Keratinocyte (primary cell): ENCODE measurements at regions not wholly inside any gene's neighbourhood (a gene's known extent, or its start where the extent isn't known, plus 50 kb on each side); places are given as distances from the start of the nearest gene placed in this dataset.

Experiments
- EZH2 ChIP-seq: IDR thresholded peaks from one replicate; pipeline ENCODE4 v1.6.1; 2012; ENCODE audit warnings: inconsistent platforms, mild to moderate bottlenecking, low read length, moderate library complexity
- TF ChIP-seq, protein P1 (sequence below), 3 experiments: IDR thresholded peaks in 1 of 3; conservative IDR thresholded peaks in 1 of 3; optimal IDR thresholded peaks in 1 of 3; 2 replicates in 2 of 3; 3 replicates in 1 of 3; pipeline versions ENCODE3 to v1.5.1; 2011; ENCODE audit warnings: low read length in 3 of 3, mild to moderate bottlenecking in 3 of 3, moderate library complexity in 2 of 3, control low read depth in 1 of 3, inconsistent platforms in 1 of 3; ENCODE audit not compliant: insufficient read depth in 2 of 3; ENCODE audit errors: extremely low read depth in 1 of 3

DNA sequence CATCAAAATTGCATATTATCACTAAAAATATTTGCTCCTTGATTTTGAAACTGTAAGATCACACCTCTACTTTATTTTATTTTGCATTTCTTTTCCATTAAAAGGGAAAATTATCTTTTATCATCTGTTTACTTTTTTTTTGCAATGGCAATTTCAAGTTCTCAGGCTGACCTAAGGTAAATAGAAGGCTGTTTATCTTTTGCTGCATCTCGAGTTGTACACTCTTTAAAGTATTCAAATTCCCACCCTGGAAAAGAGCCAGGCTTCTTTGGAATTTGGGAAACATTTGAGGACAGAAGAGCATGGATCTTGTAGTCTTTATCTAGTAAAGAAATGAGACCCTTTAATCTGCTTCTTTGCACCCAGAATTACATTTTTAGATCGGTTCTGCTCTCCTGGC is 645.7 kb downstream of the SLC4A3 start:
- TF ChIP-seq, protein P1, sequence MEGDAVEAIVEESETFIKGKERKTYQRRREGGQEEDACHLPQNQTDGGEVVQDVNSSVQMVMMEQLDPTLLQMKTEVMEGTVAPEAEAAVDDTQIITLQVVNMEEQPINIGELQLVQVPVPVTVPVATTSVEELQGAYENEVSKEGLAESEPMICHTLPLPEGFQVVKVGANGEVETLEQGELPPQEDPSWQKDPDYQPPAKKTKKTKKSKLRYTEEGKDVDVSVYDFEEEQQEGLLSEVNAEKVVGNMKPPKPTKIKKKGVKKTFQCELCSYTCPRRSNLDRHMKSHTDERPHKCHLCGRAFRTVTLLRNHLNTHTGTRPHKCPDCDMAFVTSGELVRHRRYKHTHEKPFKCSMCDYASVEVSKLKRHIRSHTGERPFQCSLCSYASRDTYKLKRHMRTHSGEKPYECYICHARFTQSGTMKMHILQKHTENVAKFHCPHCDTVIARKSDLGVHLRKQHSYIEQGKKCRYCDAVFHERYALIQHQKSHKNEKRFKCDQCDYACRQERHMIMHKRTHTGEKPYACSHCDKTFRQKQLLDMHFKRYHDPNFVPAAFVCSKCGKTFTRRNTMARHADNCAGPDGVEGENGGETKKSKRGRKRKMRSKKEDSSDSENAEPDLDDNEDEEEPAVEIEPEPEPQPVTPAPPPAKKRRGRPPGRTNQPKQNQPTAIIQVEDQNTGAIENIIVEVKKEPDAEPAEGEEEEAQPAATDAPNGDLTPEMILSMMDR (optimal IDR thresholded peaks at IDR 0.05 in 1 of 3, IDR thresholded peaks at IDR 0.05 in 1 of 3, conservative IDR thresholded peaks at IDR 0.05 in 1 of 3; ENCODE audit: extremely low read depth in 1 of 3, insufficient read depth in 2 of 3, low read length in 3 of 3), result no peak
- no peak for TF ChIP-seq EZH2
